ENCODE measurements at regions not wholly inside any gene's neighbourhood (a gene's known extent, or its start where the extent isn't known, plus 50 kb on each side); places are given as distances from the start of the nearest gene placed in this dataset.
A peak's percentile ranks its signal among the peaks of the same experiment; 100 is the strongest.

- Histone ChIP-seq H3K36me3 (no peaks in the 10 kb centered on the region), H3K27ac (no peak overlapping the region), H3K4me1 (peaks cover 0 to 8% of the 10 kb centered on the region in 2 donors), H3K27me3 (no peaks in the 10 kb centered on the region), H3K9me3 (no peaks in the 10 kb centered on the region), H3K4me3 (no peak overlapping the region)
- in situ Hi-C loops (cut with MboI; ENCODE audit: low sequenced_read_pairs in 4 of 4) (no loop called here), intact Hi-C loops (cut with DNase I; ENCODE audit: low total_unique reads) (no loop called here)
- TF ChIP-seq POLR2A (IDR thresholded peaks at IDR 0.05) (no peak), CTCF (IDR thresholded peaks at IDR 0.05 in 4 of 5, conservative IDR thresholded peaks at IDR 0.05 in 1 of 5) (no peak)
- no peak for DNase-seq
- no peak for ATAC-seq
Measured at GRCh38 chr7:42698600-42699374, 213.1 kb downstream of the C7orf25 start.

DNA sequence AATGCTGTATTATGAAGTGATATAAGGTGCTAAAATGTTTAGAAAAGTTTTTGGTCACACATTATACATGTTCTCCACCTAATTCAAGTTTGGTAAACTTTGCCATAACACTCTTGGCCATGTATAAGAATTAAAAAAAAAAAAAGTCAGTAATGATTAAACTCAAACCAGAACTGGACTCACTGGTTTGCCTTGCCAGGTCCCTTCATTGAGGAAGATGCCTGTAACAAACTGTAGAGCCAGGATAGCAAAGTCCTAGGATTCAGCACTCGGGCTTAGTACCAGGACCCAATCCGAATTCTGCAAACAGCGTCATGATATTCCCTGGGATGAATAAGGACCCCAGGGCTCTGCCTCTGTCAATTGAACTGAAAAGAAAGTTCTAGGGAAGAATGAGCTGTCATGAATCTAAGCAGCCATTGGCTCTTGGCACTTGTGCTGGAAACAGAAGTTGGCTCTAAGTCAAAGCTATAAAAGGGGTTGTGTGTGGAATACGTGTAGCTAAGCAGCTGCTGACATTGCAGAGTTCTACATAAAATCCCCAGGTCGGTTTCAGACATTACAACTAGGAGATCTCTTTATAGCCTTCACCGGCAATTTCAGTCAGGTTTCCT is 216.9 kb downstream of the C7orf25 start:
- Histone ChIP-seq H3K27me3 (no peaks in the 10 kb centered on the region), H3K36me3 (no peaks in the 10 kb centered on the region), H3K4me3 (no peak overlapping the region), H3K4me1 (peaks cover 0 to 12% of the 10 kb centered on the region in 2 donors), H3K9me3 (no peaks in the 10 kb centered on the region), H3K27ac (no peak overlapping the region)
- DNase-seq = no peak
- in situ Hi-C loops (cut with MboI; ENCODE audit: low sequenced_read_pairs in 4 of 4) = no loop called here
- TF ChIP-seq CTCF (IDR thresholded peaks at IDR 0.05 in 4 of 5, conservative IDR thresholded peaks at IDR 0.05 in 1 of 5) (no peak), POLR2A (IDR thresholded peaks at IDR 0.05) (no peak)
- no peak for ATAC-seq
- intact Hi-C loops (cut with DNase I; ENCODE audit: low total_unique reads) = loop anchor here (5.0 kb wide), 1 partner anchor 758 kb away; no protein-coding TSS in a partner anchor

DNA sequence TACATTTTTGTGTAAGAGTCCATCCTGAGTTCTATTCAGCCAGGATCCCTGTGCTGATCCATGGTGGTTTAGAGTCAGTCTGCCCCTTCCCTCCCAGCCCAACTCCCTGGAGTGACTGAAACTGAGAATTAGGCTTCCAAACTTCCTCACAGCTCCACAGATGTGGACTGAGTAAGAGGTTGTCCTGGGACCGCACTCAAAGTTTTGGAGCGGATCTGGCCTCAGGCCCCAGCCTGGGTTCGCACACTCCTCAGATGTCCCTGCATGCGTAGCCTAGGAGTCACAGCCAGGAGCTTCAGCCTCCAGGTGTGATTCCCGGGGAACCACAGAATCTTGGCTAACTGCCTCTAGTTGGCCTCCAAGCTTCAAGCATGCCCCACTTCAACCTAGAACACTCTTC is 218.1 kb downstream of the C7orf25 start:
- Histone ChIP-seq H3K36me3 (no peaks in the 10 kb centered on the region), H3K4me3 (no peak overlapping the region), H3K9me3 (no peaks in the 10 kb centered on the region), H3K4me1 (peaks cover 0 to 12% of the 10 kb centered on the region in 2 donors), H3K27ac (no peak overlapping the region), H3K27me3 (no peaks in the 10 kb centered on the region)
- in situ Hi-C loops (cut with MboI; ENCODE audit: low sequenced_read_pairs in 4 of 4) (no loop called here), intact Hi-C loops (cut with DNase I; ENCODE audit: low total_unique reads) (loop anchor here (5.0 kb wide), 1 partner anchor 756 kb away; no protein-coding TSS in a partner anchor)
- no peak for TF ChIP-seq POLR2A (IDR thresholded peaks at IDR 0.05)
- no peak for TF ChIP-seq CTCF (IDR thresholded peaks at IDR 0.05 in 4 of 5, conservative IDR thresholded peaks at IDR 0.05 in 1 of 5)
- DNase-seq = peak; percentile 4 to 46
- ATAC-seq = peak in 1 of 2 donors; percentile 51

- no peaks in the 10 kb centered on the region for H3K9me3 ChIP-seq
- H3K36me3 ChIP-seq = no peaks in the 10 kb centered on the region
- no peaks in the 10 kb centered on the region for H3K27me3 ChIP-seq
- ATAC-seq (no peak), DNase-seq (no peak)
- TF ChIP-seq CTCF (IDR thresholded peaks at IDR 0.05 in 4 of 5, conservative IDR thresholded peaks at IDR 0.05 in 1 of 5) = no peak
- no peak for TF ChIP-seq POLR2A (IDR thresholded peaks at IDR 0.05)
- H3K4me1 ChIP-seq = peaks cover 0 to 12% of the 10 kb centered on the region in 2 donors
- in situ Hi-C loops (cut with MboI; ENCODE audit: low sequenced_read_pairs in 4 of 4) = no loop called here
- H3K27ac ChIP-seq = no peak overlapping the region
- H3K4me3 ChIP-seq = no peak overlapping the region
- intact Hi-C loops (cut with DNase I; ENCODE audit: low total_unique reads) = loop anchor here (5.0 kb wide), 1 partner anchor 755 kb away; no protein-coding TSS in a partner anchor
Measured at GRCh38 chr7:42692621-42693020, 219.2 kb downstream of the C7orf25 start.

Measured in gastrocnemius medialis (tissue), 4 donors.